ENCODE measurements at regions not wholly inside any gene's neighbourhood (a gene's known extent, or its start where the extent isn't known, plus 50 kb on each side); places are given as distances from the start of the nearest gene placed in this dataset.
A peak's percentile ranks its signal among the peaks of the same experiment; 100 is the strongest.

DNA sequence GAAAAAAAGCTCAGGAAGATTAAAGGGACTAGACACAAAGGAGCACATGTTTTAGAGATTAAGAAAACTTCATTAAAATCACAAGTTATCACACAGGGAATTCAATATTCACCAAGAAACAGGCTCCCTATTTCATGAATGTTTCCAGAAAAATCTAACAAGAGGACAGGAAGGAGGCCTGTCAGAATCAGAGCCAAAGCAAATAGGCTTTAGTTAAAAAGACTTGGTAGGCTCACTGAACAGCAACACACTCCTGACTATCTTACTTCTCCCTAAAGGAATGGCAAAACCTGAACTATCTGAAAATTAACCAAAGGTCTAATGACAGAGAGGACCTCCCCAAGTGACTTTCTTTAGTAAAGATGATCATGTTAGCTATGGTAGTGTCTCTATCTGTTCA lies 188.3 kb upstream of the MEOX2 start:
- Histone ChIP-seq H3K27me3 (no peaks in the 10 kb centered on the region), H3K36me3 (no peaks in the 10 kb centered on the region), H3K4me1 (ENCODE audit: low read depth) (no peaks in the 10 kb centered on the region), H3K4me3 (no peak overlapping the region), H3K9me3 (ENCODE audit: low read depth) (no peaks in the 10 kb centered on the region), H3K27ac (no peak overlapping the region)
- DNase-seq (ENCODE audit: low read depth in 1 of 2, low spot score in 1 of 2), result peak in 1 of 2 donors; percentile 17
- TF ChIP-seq, protein P1, sequence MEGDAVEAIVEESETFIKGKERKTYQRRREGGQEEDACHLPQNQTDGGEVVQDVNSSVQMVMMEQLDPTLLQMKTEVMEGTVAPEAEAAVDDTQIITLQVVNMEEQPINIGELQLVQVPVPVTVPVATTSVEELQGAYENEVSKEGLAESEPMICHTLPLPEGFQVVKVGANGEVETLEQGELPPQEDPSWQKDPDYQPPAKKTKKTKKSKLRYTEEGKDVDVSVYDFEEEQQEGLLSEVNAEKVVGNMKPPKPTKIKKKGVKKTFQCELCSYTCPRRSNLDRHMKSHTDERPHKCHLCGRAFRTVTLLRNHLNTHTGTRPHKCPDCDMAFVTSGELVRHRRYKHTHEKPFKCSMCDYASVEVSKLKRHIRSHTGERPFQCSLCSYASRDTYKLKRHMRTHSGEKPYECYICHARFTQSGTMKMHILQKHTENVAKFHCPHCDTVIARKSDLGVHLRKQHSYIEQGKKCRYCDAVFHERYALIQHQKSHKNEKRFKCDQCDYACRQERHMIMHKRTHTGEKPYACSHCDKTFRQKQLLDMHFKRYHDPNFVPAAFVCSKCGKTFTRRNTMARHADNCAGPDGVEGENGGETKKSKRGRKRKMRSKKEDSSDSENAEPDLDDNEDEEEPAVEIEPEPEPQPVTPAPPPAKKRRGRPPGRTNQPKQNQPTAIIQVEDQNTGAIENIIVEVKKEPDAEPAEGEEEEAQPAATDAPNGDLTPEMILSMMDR (IDR thresholded peaks at IDR 0.05; ENCODE audit: low read depth, low read length), result no peak

DNA sequence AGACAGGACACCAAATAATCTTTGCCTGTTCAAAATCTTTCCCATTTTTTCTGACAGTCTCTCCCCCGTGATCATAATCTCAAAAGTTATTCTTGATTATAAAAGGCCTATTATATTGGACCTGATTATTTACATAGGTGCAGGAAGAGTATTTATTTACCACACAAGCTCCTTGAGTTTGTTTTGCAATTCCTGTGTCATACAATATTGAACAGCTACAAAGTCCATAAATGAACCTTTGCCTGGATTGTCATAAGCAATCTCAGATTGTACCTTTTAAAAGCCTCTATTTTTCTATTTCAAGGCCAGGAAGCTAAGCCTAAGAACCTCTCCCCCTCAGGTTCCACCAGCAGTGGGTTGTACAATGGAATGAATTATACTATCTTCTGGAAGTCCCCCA lies 183.9 kb upstream of the MEOX2 start:
- Histone ChIP-seq H3K36me3 (no peaks in the 10 kb centered on the region), H3K27ac (no peak overlapping the region), H3K4me1 (ENCODE audit: low read depth) (no peaks in the 10 kb centered on the region), H3K27me3 (no peaks in the 10 kb centered on the region), H3K9me3 (ENCODE audit: low read depth) (no peaks in the 10 kb centered on the region), H3K4me3 (no peak overlapping the region)
- TF ChIP-seq, protein P1 (IDR thresholded peaks at IDR 0.05; ENCODE audit: low read depth, low read length), result no peak
- no peak for DNase-seq (ENCODE audit: low read depth in 1 of 2, low spot score in 1 of 2)

DNA sequence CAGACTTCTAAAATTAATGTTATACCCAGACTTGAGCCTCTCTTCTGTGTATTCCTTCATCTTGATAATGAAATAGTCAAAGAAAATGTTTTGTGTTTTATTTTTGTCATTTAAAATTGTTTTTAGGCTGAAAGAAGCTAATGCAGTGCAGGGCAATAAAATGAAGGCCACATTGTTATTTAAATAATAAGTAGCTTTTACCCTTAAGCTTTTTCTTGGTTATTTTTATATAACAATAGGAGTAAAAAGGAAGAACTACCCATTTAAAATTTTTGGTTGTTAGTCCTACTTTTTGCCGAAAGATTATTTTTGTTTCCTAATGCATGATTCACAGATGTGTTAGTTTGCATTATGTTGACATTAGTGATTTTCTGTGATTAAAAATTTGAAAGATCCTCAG lies 181.0 kb upstream of the MEOX2 start:
- no peaks in the 10 kb centered on the region for H3K9me3 ChIP-seq (ENCODE audit: low read depth)
- TF ChIP-seq, protein P1 (IDR thresholded peaks at IDR 0.05; ENCODE audit: low read depth, low read length), result no peak
- DNase-seq (ENCODE audit: low read depth in 1 of 2, low spot score in 1 of 2), result no peak
- H3K4me1 ChIP-seq (ENCODE audit: low read depth), result no peaks in the 10 kb centered on the region
- H3K27ac ChIP-seq, result no peak overlapping the region
- no peaks in the 10 kb centered on the region for H3K36me3 ChIP-seq
- no peaks in the 10 kb centered on the region for H3K27me3 ChIP-seq
- H3K4me3 ChIP-seq, result no peak overlapping the region

DNA sequence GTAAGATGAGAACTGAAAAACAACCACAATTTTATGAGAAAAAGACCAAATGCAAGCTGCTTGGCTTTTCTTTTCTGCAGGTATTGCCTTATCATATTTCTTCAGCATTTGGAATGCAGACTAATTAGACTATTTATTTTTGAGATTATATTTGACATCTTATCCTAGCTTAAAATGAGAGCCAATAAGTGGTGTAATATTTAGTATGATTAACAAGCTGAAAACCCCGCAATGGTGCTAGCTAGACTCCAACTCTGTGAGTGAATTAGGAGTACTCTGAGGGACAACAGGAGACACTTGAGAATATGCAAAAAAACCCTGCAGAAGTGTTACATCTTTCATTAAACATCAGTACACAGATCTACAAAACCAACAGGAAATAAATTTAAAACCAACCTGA lies 180.3 kb upstream of the MEOX2 start:
- H3K4me3 ChIP-seq, result no peak overlapping the region
- H3K9me3 ChIP-seq (ENCODE audit: low read depth), result no peaks in the 10 kb centered on the region
- DNase-seq (ENCODE audit: low read depth in 1 of 2, low spot score in 1 of 2), result no peak
- no peaks in the 10 kb centered on the region for H3K27me3 ChIP-seq
- TF ChIP-seq, protein P1 (IDR thresholded peaks at IDR 0.05; ENCODE audit: low read depth, low read length), result no peak
- H3K27ac ChIP-seq, result no peak overlapping the region
- H3K36me3 ChIP-seq, result no peaks in the 10 kb centered on the region
- no peaks in the 10 kb centered on the region for H3K4me1 ChIP-seq (ENCODE audit: low read depth)

DNA sequence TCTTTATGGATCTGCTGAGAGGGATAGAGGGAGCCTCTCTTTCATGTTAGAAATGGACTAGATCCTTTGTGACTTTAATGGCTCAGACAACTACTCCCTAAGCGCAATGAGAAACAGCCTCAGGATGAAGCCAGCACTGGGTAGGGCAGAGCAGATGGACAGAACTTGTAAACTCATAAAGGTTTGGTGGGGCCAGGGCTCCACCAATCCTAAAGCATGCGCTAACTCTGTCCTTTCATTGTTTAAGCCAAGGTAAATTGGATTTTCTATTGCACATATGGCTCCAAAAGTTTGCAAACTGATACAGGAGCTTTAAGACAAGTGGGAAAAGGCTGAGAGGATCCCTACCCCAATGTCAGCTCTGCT lies 178.1 kb upstream of the MEOX2 start:
- H3K9me3 ChIP-seq (ENCODE audit: low read depth), result no peaks in the 10 kb centered on the region
- TF ChIP-seq, protein P1 (IDR thresholded peaks at IDR 0.05; ENCODE audit: low read depth, low read length), result no peak
- H3K4me3 ChIP-seq, result no peak overlapping the region

More for the DNA sequence above, 178.1 kb upstream of the MEOX2 start:
- Histone ChIP-seq H3K27me3 (no peaks in the 10 kb centered on the region), H3K27ac (no peak overlapping the region), H3K4me1 (ENCODE audit: low read depth) (no peaks in the 10 kb centered on the region), H3K36me3 (no peaks in the 10 kb centered on the region)
- no peak for DNase-seq (ENCODE audit: low read depth in 1 of 2, low spot score in 1 of 2)
